K562 (cell line): ENCODE measurements at regions not wholly inside any gene's neighbourhood (a gene's known extent, or its start where the extent isn't known, plus 50 kb on each side); places are given as distances from the start of the nearest gene placed in this dataset.

ENCODE experiments used
- ATAC-seq: fragments of 200-7000 bp; cut with Tn5 transposase; 3 replicates; pipeline ENCODE4 v1.9.1; 2020; ENCODE audit warnings: moderate library complexity
- BruUV-seq: library from RNA; stranded (reverse); fragments of 400-500 nt; replicated peaks from 2 replicates; lab custom pipeline; 2021; lab: Mats Ljungman, UMichigan
- CTCF ChIA-PET: fragments of 300-600 bp; formaldehyde crosslinking; extraction: SDS; loops from one replicate; lab custom pipeline; 2021; ENCODE audit warnings: low intra/inter-chr PET ratio; lab: Yijun Ruan, JAX
- POLR2A ChIA-PET: fragments of 300-600, 350-650 bp; sonication (Branson Sonifier 250); formaldehyde crosslinking; extraction: SDS; loops from one replicate; lab custom pipeline; 2021; ENCODE audit warnings: antibody characterized with exemption, inconsistent platforms; lab: Yijun Ruan, JAX
- DNase-seq, 4 experiments: peaks; one replicate each; pipeline versions ENCODE4 v3.0.0 to v3.0.0-alpha.2; 2011 to 2018; ENCODE audit warnings: low spot score in 3 of 4, mixed read lengths in 3 of 4; ENCODE audit errors: extremely low read depth in 1 of 4
- FAIRE-seq: peaks from 2 replicates; lab custom pipeline; 2011; peaks lifted over from hg19 to GRCh38; lab: Jason Lieb, UNC
- H2AFZ ChIP-seq: 2 replicates; pipeline ENCODE4 v1.6.0; 2011; ENCODE audit warnings: low read depth, low read length, control low read depth, inconsistent platforms
- H3K27ac ChIP-seq: fragments of 200-600 bp; 3 replicates; pipeline ENCODE4 v1.8.0; 2011; ENCODE audit warnings: low read depth, mild to moderate bottlenecking, control low read depth, inconsistent platforms, low read length, moderate library complexity, mixed read lengths; ENCODE audit errors: extremely low read depth
- H3K27me3 ChIP-seq, 2 experiments: fragments of 300-600 bp in 1 of 2; 2 replicates in 1 of 2; 3 replicates in 1 of 2; pipeline versions ENCODE4 v1.6.0 to v1.8.0; 2011; ENCODE audit warnings: inconsistent platforms in 2 of 2, low read length in 2 of 2, mild to moderate bottlenecking in 1 of 2, mixed read lengths in 1 of 2, moderate library complexity in 1 of 2; ENCODE audit not compliant: control insufficient read depth in 2 of 2, insufficient read depth in 2 of 2
- H3K36me3 ChIP-seq: fragments of 300-600 bp; 3 replicates; pipeline ENCODE4 v1.8.0; 2011; ENCODE audit warnings: mild to moderate bottlenecking, low read length, inconsistent platforms; ENCODE audit not compliant: control insufficient read depth, insufficient read depth
- H3K4me1 ChIP-seq, 2 experiments: fragments of 200-600 bp in 1 of 2; replicated peaks in 1 of 2; 2 replicates in 1 of 2; 3 replicates in 1 of 2; pipeline versions ENCODE4 v1.5.1 to v1.8.0; 2011; ENCODE audit warnings: inconsistent platforms in 2 of 2, low read length in 2 of 2, mild to moderate bottlenecking in 1 of 2, mixed read lengths in 1 of 2, moderate library complexity in 1 of 2; ENCODE audit not compliant: control insufficient read depth in 2 of 2, insufficient read depth in 2 of 2
- H3K4me2 ChIP-seq: 2 replicates; pipeline ENCODE4 v1.6.1; 2011; ENCODE audit warnings: low read length, control low read depth, inconsistent platforms, mixed read lengths; ENCODE audit not compliant: insufficient read depth
- H3K4me3 ChIP-seq: fragments of 200-600 bp; sonication (generic), shearing (Covaris generic); 2 replicates; pipeline ENCODE4 v1.5.1; 2016; ENCODE audit warnings: control low read depth, inconsistent platforms
- H3K79me2 ChIP-seq: fragments of 200-600 bp; 3 replicates; pipeline ENCODE4 v1.8.0; 2011; ENCODE audit warnings: low read length, inconsistent platforms; ENCODE audit not compliant: control insufficient read depth, insufficient read depth
- H3K9ac ChIP-seq, 2 experiments: 2 replicates each; pipeline versions ENCODE4 v1.6.0 to v1.6.1; 2011; ENCODE audit warnings: low read depth in 2 of 2, low read length in 2 of 2, control low read depth in 1 of 2, inconsistent platforms in 1 of 2, mild to moderate bottlenecking in 1 of 2, mixed read lengths in 1 of 2; ENCODE audit not compliant: insufficient read depth in 1 of 2
- H3K9me1 ChIP-seq: one replicate; pipeline ENCODE4 v1.6.0; 2011; ENCODE audit warnings: inconsistent platforms, mild to moderate bottlenecking, low read length, moderate library complexity; ENCODE audit not compliant: control insufficient read depth, insufficient read depth
- H3K9me3 ChIP-seq: replicated peaks from 2 replicates; pipeline ENCODE4 v1.5.1; 2011; ENCODE audit warnings: low read depth, low read length, inconsistent platforms; ENCODE audit not compliant: control insufficient read depth, insufficient read depth
- H4K20me1 ChIP-seq: replicated peaks from 2 replicates; pipeline ENCODE4 v1.6.1; 2011; ENCODE audit warnings: low read length, inconsistent platforms, mixed read lengths; ENCODE audit not compliant: control insufficient read depth, insufficient read depth
- C11orf30 ChIP-seq: fragments of 450-650 bp; IDR thresholded peaks from 2 replicates; pipeline ENCODE4 v1.6.1; 2016; ENCODE audit warnings: low read depth, mild to moderate bottlenecking
- CREBBP ChIP-seq: IDR thresholded peaks from one replicate; pipeline ENCODE4 v1.6.1; 2012; ENCODE audit warnings: low read depth, mild to moderate bottlenecking, control low read depth, inconsistent platforms, low read length
- CSDE1 ChIP-seq, 2 experiments: fragments of 450-650 bp; IDR thresholded peaks; 2 replicates each; pipeline ENCODE4 v1.6.1; 2016; ENCODE audit warnings: mild to moderate bottlenecking in 1 of 2
- E2F8 ChIP-seq: fragments of 450-650 bp; IDR thresholded peaks from 2 replicates; pipeline ENCODE4 v1.7.1; 2018; ENCODE audit warnings: mild to moderate bottlenecking, low read depth; ENCODE audit not compliant: partially characterized antibody
- EZH2 ChIP-seq: IDR thresholded peaks from 2 replicates; pipeline ENCODE4 v1.6.1; 2012; ENCODE audit warnings: low read depth, mild to moderate bottlenecking, inconsistent platforms, low read length, borderline replicate concordance
- HCFC1 ChIP-seq: IDR thresholded peaks from 2 replicates; pipeline ENCODE4 v1.6.1; 2012; ENCODE audit warnings: low read depth, low read length, improper control_type of control experiment
- HINFP ChIP-seq: fragments of 450-650 bp; conservative IDR thresholded peaks from 2 replicates; pipeline ENCODE4 v1.6.1; 2016; ENCODE audit warnings: missing genetic modification characterization, low read depth, mild to moderate bottlenecking, control low read depth, missing compliant biosample characterization
- KHSRP ChIP-seq: fragments of 450-650 bp; IDR thresholded peaks from 2 replicates; pipeline ENCODE4 v1.6.1; 2017
- MAFF ChIP-seq: IDR thresholded peaks from 2 replicates; pipeline ENCODE4 v1.6.1; 2012; ENCODE audit warnings: low read length, improper control_type of control experiment
- MAFG ChIP-seq: fragments of 450-650 bp; conservative IDR thresholded peaks from 2 replicates; pipeline ENCODE4 v1.6.1; 2016; ENCODE audit warnings: missing genetic modification characterization, missing compliant biosample characterization
- NR1H2 ChIP-seq: sonication (generic); formaldehyde crosslinking; IDR thresholded peaks from 2 replicates; pipeline ENCODE4 v1.4.0; 2020; ENCODE audit warnings: mild to moderate bottlenecking, missing genetic modification reagents
- ZBTB8A ChIP-seq: fragments of 450-650 bp; IDR thresholded peaks from 2 replicates; pipeline ENCODE4 v1.6.1; 2018; ENCODE audit warnings: mild to moderate bottlenecking, moderate library complexity; ENCODE audit not compliant: partially characterized antibody
- ZFP36 ChIP-seq: fragments of 150-350 bp; IDR thresholded peaks from 2 replicates; pipeline ENCODE4 v1.6.1; 2018; ENCODE audit warnings: low read length, low read depth; ENCODE audit not compliant: partially characterized antibody
- ZNF274 ChIP-seq: IDR thresholded peaks from 2 replicates; pipeline ENCODE4 v1.6.1; 2011; ENCODE audit warnings: low read depth, mild to moderate bottlenecking, low read length, moderate library complexity, borderline replicate concordance
- ZNF316 ChIP-seq: fragments of 450-650 bp; IDR thresholded peaks from 2 replicates; pipeline ENCODE4 v1.6.1; 2016
- WGBS: fragments of 100-300 bp; shearing (Covaris generic); methylation state at CpG from one replicate; pipeline ENCODE4 v1.1.6; 2016; ENCODE audit warnings: low coverage, mixed read lengths; ENCODE audit not compliant: insufficient coverage; ENCODE audit errors: missing lambda C conversion rate; 5-methylcytosine and 5-hydroxymethylcytosine counted together
- in situ Hi-C: fragments of 300-500 bp; cut with MboI; formaldehyde crosslinking; loops from 4 replicates; pipeline ENCODE4 v1.15.0; 2018; ENCODE audit warnings: inconsistent platforms, mixed read lengths
- intact Hi-C: fragments of 100-400 bp; cut with micrococcal nuclease; formaldehyde crosslinking; loops from 2 replicates; pipeline ENCODE4 v1.14.2; 2022
- TF ChIP-seq, protein P1 (sequence below): sonication (generic); formaldehyde crosslinking; IDR thresholded peaks from 2 replicates; pipeline ENCODE4 v1.8.0; 2022; ENCODE audit warnings: mild to moderate bottlenecking, missing genetic modification reagents

DNA sequence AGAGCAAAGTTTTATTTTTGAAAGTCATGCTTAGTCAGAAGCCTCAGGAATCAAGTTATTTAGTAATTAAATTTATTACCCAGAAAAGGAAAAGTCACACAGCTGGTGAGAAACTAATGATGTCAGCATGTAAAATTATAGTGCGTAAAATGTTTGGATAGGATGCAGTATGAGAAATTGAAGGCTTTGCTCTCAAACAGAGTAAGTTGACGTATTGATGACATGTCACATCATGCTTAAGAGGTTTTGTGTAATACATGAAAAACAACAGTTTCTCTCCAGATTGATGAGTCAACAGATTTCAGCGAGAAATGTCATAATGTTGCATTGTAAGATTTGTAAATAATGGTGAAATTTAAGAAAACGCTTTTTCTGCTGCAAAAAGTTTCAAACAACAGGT, 769.8 kb downstream of the METTL15 start:
- CTCF ChIA-PET = no interaction called here
- Histone ChIP-seq H3K4me2 (no peak overlapping the region), H4K20me1 (no peaks in the 10 kb centered on the region), H3K9me1 (no peaks in the 10 kb centered on the region), H3K27ac (no peak overlapping the region), H2AFZ (no peak overlapping the region), H3K9ac (no peak overlapping the region), H3K4me3 (no peak overlapping the region), H3K27me3 (no peaks in the 10 kb centered on the region), H3K9me3 (no peaks in the 10 kb centered on the region), H3K79me2 (no peaks in the 10 kb centered on the region), H3K4me1 (no peaks in the 10 kb centered on the region), H3K36me3 (no peaks in the 10 kb centered on the region)
- intact Hi-C loops = no loop called here
- ATAC-seq (no peak), DNase-seq (no peak), FAIRE-seq (no peak)
- BruUV-seq = no TSS peak
- POLR2A ChIA-PET = no interaction called here
- in situ Hi-C loops = no loop called here
- WGBS = 5% methylated on average over 4 of the region's 4 CpGs
- no peak for TF ChIP-seq CSDE1 (IDR thresholded peaks at IDR 0.05)
- no peak for TF ChIP-seq NR1H2
- TF ChIP-seq, protein P1, sequence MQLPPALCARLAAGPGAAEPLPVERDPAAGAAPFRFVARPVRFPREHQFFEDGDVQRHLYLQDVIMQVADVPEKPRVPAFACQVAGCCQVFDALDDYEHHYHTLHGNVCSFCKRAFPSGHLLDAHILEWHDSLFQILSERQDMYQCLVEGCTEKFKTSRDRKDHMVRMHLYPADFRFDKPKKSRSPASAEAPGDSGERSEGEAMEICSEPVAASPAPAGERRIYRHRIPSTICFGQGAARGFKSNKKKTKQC = no peak
- TF ChIP-seq ZFP36 = no peak
- TF ChIP-seq CREBBP = no peak
- no peak for TF ChIP-seq EZH2
- no peak for TF ChIP-seq ZBTB8A
- TF ChIP-seq MAFF = 0 out of 2 replicates have a peak, but pooled peaks have one; percentile 34
- no peak for TF ChIP-seq ZNF274
- TF ChIP-seq ZNF316 = peak; percentile 55; the same call in 1 of the 2 replicates
- no peak for TF ChIP-seq HCFC1
- no peak for TF ChIP-seq KHSRP
- TF ChIP-seq E2F8 = no peak
- peak; percentile 11; the same call in 1 of the 2 replicates for TF ChIP-seq C11orf30
- TF ChIP-seq MAFG (tag) = no peak; the same call in 1 of the 2 replicates
- no peak for TF ChIP-seq HINFP (tag)
